ENCODE measurements at regions not wholly inside any gene's neighbourhood (a gene's known extent, or its start where the extent isn't known, plus 50 kb on each side); places are given as distances from the start of the nearest gene placed in this dataset.
"Not testable (repeated sequence)": the region's sequence is repeated elsewhere in the genome, so short reads cannot be mapped to it uniquely, and the experiment has no call there.

- TF ChIP-seq, protein P1, sequence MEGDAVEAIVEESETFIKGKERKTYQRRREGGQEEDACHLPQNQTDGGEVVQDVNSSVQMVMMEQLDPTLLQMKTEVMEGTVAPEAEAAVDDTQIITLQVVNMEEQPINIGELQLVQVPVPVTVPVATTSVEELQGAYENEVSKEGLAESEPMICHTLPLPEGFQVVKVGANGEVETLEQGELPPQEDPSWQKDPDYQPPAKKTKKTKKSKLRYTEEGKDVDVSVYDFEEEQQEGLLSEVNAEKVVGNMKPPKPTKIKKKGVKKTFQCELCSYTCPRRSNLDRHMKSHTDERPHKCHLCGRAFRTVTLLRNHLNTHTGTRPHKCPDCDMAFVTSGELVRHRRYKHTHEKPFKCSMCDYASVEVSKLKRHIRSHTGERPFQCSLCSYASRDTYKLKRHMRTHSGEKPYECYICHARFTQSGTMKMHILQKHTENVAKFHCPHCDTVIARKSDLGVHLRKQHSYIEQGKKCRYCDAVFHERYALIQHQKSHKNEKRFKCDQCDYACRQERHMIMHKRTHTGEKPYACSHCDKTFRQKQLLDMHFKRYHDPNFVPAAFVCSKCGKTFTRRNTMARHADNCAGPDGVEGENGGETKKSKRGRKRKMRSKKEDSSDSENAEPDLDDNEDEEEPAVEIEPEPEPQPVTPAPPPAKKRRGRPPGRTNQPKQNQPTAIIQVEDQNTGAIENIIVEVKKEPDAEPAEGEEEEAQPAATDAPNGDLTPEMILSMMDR (IDR thresholded peaks at IDR 0.05; ENCODE audit: low read depth, low read length): no peak
- DNase-seq (ENCODE audit: low read depth in 2 of 2): no peak
Measured at GRCh38 chr6:1445650-1446330, 56.4 kb downstream of the FOXF2 start.

GRCh38 chr6:1449896-1450295, 60.5 kb downstream of the FOXF2 start:
- TF ChIP-seq, protein P1 (IDR thresholded peaks at IDR 0.05; ENCODE audit: low read depth, low read length): no peak
- H3K4me3 ChIP-seq (replicated peaks in 1 of 2; ENCODE audit: low read depth in 2 of 2, low read length in 2 of 2): no peak overlapping the region
- DNase-seq (ENCODE audit: low read depth in 2 of 2): no peak

More at GRCh38 chr6:1445650-1446330, 56.4 kb downstream of the FOXF2 start:
- H3K4me3 ChIP-seq (replicated peaks in 1 of 2; ENCODE audit: low read depth in 2 of 2, low read length in 2 of 2): no peak overlapping the region

DNA sequence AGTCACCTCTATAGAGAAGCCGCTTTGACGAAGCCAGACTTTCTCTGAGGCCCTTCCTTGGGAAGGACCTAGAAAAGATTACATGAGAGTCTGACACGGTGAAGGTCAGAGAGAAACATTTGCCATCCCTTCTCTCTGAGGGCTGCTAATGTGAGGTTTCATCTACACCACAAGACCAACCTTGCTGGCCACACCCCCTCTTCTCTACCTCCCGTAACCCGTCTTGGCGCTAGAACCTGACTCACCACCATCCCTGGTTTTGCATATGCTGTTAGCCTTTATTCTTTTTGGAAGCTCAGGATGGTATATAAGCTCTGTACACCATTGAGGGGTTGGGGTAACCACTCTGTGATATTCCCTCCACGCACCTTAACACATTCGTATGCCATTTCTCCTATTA, 63.6 kb downstream of the FOXF2 start:
- H3K4me3 ChIP-seq (replicated peaks in 1 of 2; ENCODE audit: low read depth in 2 of 2, low read length in 2 of 2): no peak overlapping the region
- no peak for DNase-seq (ENCODE audit: low read depth in 2 of 2)
- TF ChIP-seq, protein P1 (IDR thresholded peaks at IDR 0.05; ENCODE audit: low read depth, low read length): no peak

DNA sequence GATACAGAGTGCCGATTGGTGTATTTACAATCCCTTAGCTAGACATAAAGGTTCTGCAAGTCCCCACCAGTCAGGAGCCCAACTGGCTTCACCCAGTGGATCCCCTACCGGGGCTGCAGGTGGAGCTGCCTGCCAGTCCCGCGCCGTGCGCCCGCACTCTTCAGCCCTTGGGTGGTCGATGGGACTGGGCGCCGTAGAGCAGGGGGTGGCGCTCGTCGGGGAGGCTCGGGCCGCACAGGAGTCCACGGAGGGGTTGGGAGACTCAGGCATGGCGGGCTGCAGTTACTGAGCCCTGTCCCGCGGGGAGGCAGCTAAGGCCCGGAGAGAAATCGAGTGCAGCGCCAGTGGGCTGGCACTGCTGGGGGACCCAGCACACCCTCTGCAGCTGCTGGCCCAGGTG, 67.4 kb downstream of the FOXF2 start:
- not testable (repeated sequence) for DNase-seq (ENCODE audit: low read depth in 2 of 2); H3K4me3 ChIP-seq (replicated peaks in 1 of 2; ENCODE audit: low read depth in 2 of 2, low read length in 2 of 2)

DNA sequence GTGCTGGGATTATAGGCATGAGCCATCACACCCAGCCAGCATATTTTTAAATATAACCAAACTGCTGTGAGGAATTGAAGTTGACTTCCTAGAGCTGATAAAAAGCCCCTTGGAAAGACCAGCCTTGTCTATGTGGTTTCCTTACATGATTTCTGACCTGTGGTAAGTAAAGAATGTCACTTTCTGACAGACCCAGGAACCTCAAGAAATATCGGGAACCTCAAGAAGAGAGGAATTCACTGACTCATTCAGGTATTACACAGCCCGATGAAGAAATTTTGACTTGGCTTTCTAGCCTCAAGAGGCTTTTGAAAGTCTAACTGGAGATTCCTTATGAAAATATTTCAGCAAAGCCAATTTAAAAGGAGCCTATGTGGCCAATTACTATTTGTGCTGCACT, 71.8 kb downstream of the FOXF2 start:
- H3K4me3 ChIP-seq (replicated peaks in 1 of 2; ENCODE audit: low read depth in 2 of 2, low read length in 2 of 2): no peak overlapping the region
- TF ChIP-seq, protein P1 (IDR thresholded peaks at IDR 0.05; ENCODE audit: low read depth, low read length): no peak
- DNase-seq (ENCODE audit: low read depth in 2 of 2): peak; percentile 45 to 59

GRCh38 chr6:1461736-1462135, 72.4 kb downstream of the FOXF2 start:
- no peak for DNase-seq (ENCODE audit: low read depth in 2 of 2)
- no peak overlapping the region for H3K4me3 ChIP-seq (replicated peaks in 1 of 2; ENCODE audit: low read depth in 2 of 2, low read length in 2 of 2)
- TF ChIP-seq, protein P1 (IDR thresholded peaks at IDR 0.05; ENCODE audit: low read depth, low read length): no peak

- no peak overlapping the region for H3K4me3 ChIP-seq (replicated peaks in 1 of 2; ENCODE audit: low read depth in 2 of 2, low read length in 2 of 2)
- TF ChIP-seq, protein P1 (IDR thresholded peaks at IDR 0.05; ENCODE audit: low read depth, low read length): no peak
- DNase-seq (ENCODE audit: low read depth in 2 of 2): no peak
Measured at GRCh38 chr6:1463275-1463674, 73.9 kb downstream of the FOXF2 start.
